MM.1S (cell line): ENCODE measurements at regions not wholly inside any gene's neighbourhood (a gene's known extent, or its start where the extent isn't known, plus 50 kb on each side); places are given as distances from the start of the nearest gene placed in this dataset.

Experiments
- CTCF ChIP-seq: fragments of 300-600 bp; sonication (generic); IDR thresholded peaks from 2 replicates; pipeline ENCODE4 v1.5.1; 2016; ENCODE audit warnings: antibody characterized with exemption, low read length, mixed read lengths
- EZH2 ChIP-seq: fragments of 300-600 bp; sonication (generic); optimal IDR thresholded peaks from 2 replicates; pipeline ENCODE3; 2017; ENCODE audit warnings: low read depth, mild to moderate bottlenecking, antibody characterized with exemption, low read length, mixed read lengths
- EZH2phosphoT487 ChIP-seq: fragments of 300-600 bp; sonication (generic); IDR thresholded peaks from 2 replicates; pipeline ENCODE4 v1.6.1; 2018; ENCODE audit warnings: antibody characterized with exemption, low read length

DNA sequence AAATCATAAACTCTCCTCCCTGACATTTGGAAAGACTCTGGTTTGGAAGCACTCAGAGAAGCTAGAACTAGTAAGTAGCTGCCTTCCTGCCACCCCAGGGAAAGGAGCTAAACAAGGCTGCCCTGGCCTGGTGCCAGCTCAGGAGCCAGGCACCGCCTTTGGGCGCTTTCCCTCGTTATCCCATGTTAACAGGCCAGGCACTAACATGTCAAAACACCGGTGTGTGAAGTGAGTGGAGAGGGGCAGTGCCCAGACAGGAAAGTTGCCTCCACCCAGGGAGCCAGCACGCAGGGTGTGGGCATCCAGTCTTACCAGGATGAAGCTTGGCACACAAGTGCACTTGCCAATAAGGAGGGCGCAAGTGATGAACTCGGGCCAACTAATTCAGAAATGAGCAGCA is 346.8 kb downstream of the RRAGC start:
- TF ChIP-seq CTCF: no peak
- no peak for TF ChIP-seq EZH2phosphoT487
- TF ChIP-seq EZH2: no peak
